Cardiac muscle cell (in vitro differentiated cells and primary cell): ENCODE measurements at regions not wholly inside any gene's neighbourhood (a gene's known extent, or its start where the extent isn't known, plus 50 kb on each side); places are given as distances from the start of the nearest gene placed in this dataset.

ENCODE experiments used
- DNase-seq, 2 donors: peaks; one replicate each; pipeline versions ENCODE4 v3.0.0 to v3.0.0-alpha.2; 2010 to 2017; ENCODE audit warnings: low read depth in 1 of 2, low spot score in 1 of 2
- H3K27ac ChIP-seq: fragments of 200-600 bp; sonication (generic); 2 replicates; pipeline ENCODE4 v1.5.1; 2016
- H3K27me3 ChIP-seq: fragments of 200-600 bp; sonication (generic); 2 replicates; pipeline ENCODE4 v1.6.0; 2016; ENCODE audit warnings: control low read depth
- H3K36me3 ChIP-seq: fragments of 200-600 bp; sonication (generic); 2 replicates; pipeline ENCODE4 v1.5.1; 2016; ENCODE audit warnings: control low read depth
- H3K4me1 ChIP-seq: fragments of 200-600 bp; sonication (generic); 2 replicates; pipeline ENCODE4 v1.8.1; 2017; ENCODE audit warnings: low read depth, mild to moderate bottlenecking, mixed run types
- H3K4me3 ChIP-seq: fragments of 200-600 bp; sonication (generic); 2 replicates; pipeline ENCODE4 v1.5.1; 2016; ENCODE audit warnings: mild to moderate bottlenecking
- H3K9me3 ChIP-seq: fragments of 200-600 bp; sonication (generic); 2 replicates; pipeline ENCODE4 v1.5.1; 2017; ENCODE audit warnings: low read depth, mild to moderate bottlenecking, control low read depth
- TF ChIP-seq, protein P1 (sequence below): IDR thresholded peaks from 2 replicates; pipeline ENCODE4 v1.5.1; 2012; ENCODE audit warnings: low read depth, mild to moderate bottlenecking, low read length

DNA sequence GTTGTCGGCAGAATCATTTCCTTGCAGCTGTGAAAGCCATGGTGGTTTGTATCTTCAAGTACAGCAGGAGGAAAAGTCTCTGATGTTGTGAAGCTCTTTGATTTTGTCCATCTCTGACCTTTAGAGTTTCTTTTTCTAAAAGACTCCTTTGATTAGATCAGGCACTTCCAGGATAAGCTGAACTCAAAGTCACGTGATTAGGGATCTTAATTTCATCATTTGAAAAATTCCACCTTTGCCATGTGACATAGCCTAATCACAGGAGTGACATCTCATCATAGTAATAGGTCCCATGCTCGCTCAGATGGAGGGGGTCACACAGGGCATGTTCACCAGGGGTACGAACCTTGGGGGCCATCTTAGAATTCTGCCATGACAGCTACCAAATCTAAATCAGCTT is 441.5 kb upstream of the CDH4 start:
- Histone ChIP-seq H3K9me3 (no peaks in the 10 kb centered on the region), H3K36me3 (no peaks in the 10 kb centered on the region), H3K27ac (no peak overlapping the region), H3K4me3 (no peak overlapping the region), H3K4me1 (peaks cover 9% of the 10 kb centered on the region), H3K27me3 (no peaks in the 10 kb centered on the region)
- TF ChIP-seq, protein P1, sequence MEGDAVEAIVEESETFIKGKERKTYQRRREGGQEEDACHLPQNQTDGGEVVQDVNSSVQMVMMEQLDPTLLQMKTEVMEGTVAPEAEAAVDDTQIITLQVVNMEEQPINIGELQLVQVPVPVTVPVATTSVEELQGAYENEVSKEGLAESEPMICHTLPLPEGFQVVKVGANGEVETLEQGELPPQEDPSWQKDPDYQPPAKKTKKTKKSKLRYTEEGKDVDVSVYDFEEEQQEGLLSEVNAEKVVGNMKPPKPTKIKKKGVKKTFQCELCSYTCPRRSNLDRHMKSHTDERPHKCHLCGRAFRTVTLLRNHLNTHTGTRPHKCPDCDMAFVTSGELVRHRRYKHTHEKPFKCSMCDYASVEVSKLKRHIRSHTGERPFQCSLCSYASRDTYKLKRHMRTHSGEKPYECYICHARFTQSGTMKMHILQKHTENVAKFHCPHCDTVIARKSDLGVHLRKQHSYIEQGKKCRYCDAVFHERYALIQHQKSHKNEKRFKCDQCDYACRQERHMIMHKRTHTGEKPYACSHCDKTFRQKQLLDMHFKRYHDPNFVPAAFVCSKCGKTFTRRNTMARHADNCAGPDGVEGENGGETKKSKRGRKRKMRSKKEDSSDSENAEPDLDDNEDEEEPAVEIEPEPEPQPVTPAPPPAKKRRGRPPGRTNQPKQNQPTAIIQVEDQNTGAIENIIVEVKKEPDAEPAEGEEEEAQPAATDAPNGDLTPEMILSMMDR: no peak
- DNase-seq: no peak

DNA sequence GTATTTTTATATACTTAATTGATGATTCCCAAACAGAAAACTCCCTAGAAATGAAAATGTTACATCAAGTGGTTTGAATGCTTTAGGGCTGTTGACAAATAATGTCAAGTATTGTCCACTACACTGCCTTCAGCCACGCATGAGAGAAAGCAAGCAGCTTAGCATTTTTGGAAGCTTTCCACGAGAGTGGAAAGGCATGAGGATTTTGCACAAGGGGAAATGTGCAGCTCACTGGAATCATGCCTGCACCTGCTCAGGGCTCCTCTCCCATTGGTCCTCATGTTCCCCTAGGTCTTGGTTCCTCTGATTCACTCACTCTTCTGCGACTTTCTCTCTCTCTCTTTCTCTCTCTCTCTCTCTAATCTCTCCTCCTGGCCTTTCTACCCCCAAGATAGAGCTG is 439.5 kb upstream of the CDH4 start:
- Histone ChIP-seq H3K4me1 (no peaks in the 10 kb centered on the region), H3K27ac (no peak overlapping the region), H3K9me3 (no peaks in the 10 kb centered on the region), H3K27me3 (no peaks in the 10 kb centered on the region), H3K36me3 (no peaks in the 10 kb centered on the region), H3K4me3 (no peak overlapping the region)
- DNase-seq: no peak
- TF ChIP-seq, protein P1: no peak

DNA sequence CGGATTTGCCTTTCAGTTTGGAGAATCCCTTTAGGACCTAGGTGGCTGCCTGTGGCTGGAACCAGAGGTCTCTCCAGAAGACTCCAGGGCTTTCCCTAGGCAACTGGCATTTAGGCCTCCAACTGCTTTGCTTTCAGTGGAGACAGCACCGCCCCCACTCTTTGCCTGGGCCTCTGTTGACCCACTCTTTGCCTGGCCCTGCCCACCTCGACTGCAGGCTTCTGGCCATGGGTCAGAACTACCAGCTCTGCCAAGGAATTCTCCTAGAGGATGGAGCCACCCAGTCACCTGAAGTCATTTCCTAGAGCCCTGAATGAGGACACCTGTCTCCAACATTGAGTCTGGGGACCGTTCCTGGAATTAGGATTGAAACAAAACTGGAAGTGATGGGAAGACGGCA is 439.0 kb upstream of the CDH4 start:
- TF ChIP-seq, protein P1: no peak
- H3K36me3 ChIP-seq: no peaks in the 10 kb centered on the region
- no peaks in the 10 kb centered on the region for H3K4me1 ChIP-seq
- H3K27me3 ChIP-seq: no peaks in the 10 kb centered on the region
- no peak overlapping the region for H3K4me3 ChIP-seq
- H3K27ac ChIP-seq: no peak overlapping the region
- no peak for DNase-seq
- H3K9me3 ChIP-seq: no peaks in the 10 kb centered on the region

DNA sequence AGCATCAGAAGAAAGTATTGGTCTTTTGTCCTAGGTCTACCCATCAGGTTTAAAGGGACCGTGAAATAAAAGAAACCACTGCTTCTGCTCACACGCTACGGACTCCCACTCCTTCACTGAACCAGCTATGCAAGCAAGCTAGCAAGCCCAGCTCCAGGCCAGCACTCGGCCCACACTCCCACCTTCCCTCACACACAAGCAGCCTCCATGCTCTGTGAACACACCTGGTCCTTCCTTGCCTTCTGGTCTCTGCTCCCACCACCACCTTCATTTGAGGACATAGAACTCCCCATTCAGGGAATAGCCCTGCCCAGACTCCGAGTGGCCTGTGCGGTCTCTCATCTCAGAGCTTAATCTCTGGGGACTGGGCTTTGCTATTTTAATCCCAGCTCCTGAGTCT is 436.4 kb upstream of the CDH4 start:
- TF ChIP-seq, protein P1: no peak
- Histone ChIP-seq H3K9me3 (no peaks in the 10 kb centered on the region), H3K27ac (no peak overlapping the region), H3K4me3 (no peak overlapping the region), H3K4me1 (peaks cover 15% of the 10 kb centered on the region), H3K36me3 (no peaks in the 10 kb centered on the region), H3K27me3 (no peaks in the 10 kb centered on the region)
- DNase-seq: no peak

DNA sequence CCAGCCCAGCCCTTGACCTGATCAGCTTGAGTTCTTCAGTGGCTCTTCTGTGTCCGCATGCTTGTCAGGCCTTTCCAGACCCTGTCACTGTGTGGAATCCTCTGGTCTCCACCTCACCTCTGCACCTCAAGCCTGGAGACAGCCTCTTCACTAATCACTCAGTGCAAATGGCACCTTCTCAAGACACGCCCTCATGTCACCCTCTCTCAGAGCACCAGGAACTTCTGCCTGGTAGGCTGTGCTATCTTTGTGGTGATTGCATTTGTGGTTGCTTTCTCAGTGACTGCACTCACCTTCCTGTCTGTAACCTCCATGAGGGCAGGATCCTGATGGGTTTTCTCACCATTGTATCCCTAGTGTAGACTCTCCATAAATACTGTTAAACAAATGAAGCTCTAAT is 435.2 kb upstream of the CDH4 start:
- Histone ChIP-seq H3K36me3 (no peaks in the 10 kb centered on the region), H3K27me3 (no peaks in the 10 kb centered on the region), H3K4me1 (peaks cover 16% of the 10 kb centered on the region), H3K9me3 (no peaks in the 10 kb centered on the region), H3K27ac (no peak overlapping the region), H3K4me3 (no peak overlapping the region)
- TF ChIP-seq, protein P1: no peak
- no peak for DNase-seq

DNA sequence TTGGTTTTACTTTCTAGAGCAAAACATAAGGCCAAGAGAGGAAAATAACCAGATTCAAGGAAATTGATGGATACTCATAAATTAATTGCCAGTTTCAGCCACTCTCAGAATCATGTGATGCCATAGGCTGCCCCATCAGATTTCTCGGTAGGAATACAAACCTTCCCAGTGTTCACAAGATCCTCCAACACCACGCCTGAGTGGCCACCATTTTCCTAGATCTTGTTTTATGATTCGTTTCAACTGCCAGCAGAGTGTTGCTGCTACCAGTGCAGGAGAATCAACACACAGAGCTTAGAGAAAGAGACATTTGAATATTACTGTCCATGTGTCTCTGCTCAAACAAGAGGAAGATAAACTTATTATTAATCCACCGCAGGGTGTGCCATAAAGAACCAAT is 434.2 kb upstream of the CDH4 start:
- H3K27ac ChIP-seq: no peak overlapping the region
- no peak overlapping the region for H3K4me3 ChIP-seq
- H3K36me3 ChIP-seq: no peaks in the 10 kb centered on the region
- H3K27me3 ChIP-seq: no peaks in the 10 kb centered on the region
- H3K4me1 ChIP-seq: peaks cover 26% of the 10 kb centered on the region
- TF ChIP-seq, protein P1: no peak
- DNase-seq: no peak
- H3K9me3 ChIP-seq: no peaks in the 10 kb centered on the region
